ENCODE measurements at regions not wholly inside any gene's neighbourhood (a gene's known extent, or its start where the extent isn't known, plus 50 kb on each side); places are given as distances from the start of the nearest gene placed in this dataset.

GRCh38 chr7:33674804-33675411, 230.4 kb upstream of the BMPER start:
- Histone ChIP-seq H3K9ac (ENCODE audit: low read length) (no peak overlapping the region), H3K4me1 (ENCODE audit: control insufficient read depth in 2 of 2, insufficient read depth in 2 of 2, low read length in 2 of 2) (peaks cover 18 to 19% of the 10 kb centered on the region in 2 donors), H3K9me3 (ENCODE audit: control extremely low read depth in 1 of 3, control insufficient read depth in 2 of 3, insufficient read depth in 1 of 3, low read length in 2 of 3) (no peaks in the 10 kb centered on the region), H4K20me1 (ENCODE audit: control insufficient read depth, insufficient read depth, low read length, poor library complexity, severe bottlenecking) (no peaks in the 10 kb centered on the region), H3K4me3 (ENCODE audit: control extremely low read depth in 1 of 5, extremely low read depth in 1 of 5, insufficient read depth in 1 of 5, low read depth in 2 of 5, low read length in 4 of 5) (no peak overlapping the region), H2AFZ (ENCODE audit: insufficient read depth, low read depth, low read length, poor library complexity, severe bottlenecking) (no peak overlapping the region), H3K4me2 (replicated peaks; ENCODE audit: low read depth, low read length, poor library complexity, severe bottlenecking) (no peak overlapping the region), H3K36me3 (replicated peaks in 1 of 2; ENCODE audit: control extremely low read depth in 1 of 2, control insufficient read depth in 1 of 2, extremely low read depth in 1 of 2, insufficient read depth in 2 of 2, low read length in 1 of 2) (no peaks in the 10 kb centered on the region), H3K79me2 (ENCODE audit: control insufficient read depth, insufficient read depth, low read length) (no peaks in the 10 kb centered on the region), H3K27me3 (replicated peaks in 1 of 4; ENCODE audit: control extremely low read depth in 1 of 4, control insufficient read depth in 3 of 4, insufficient read depth in 4 of 4, low read length in 3 of 4) (no peaks in the 10 kb centered on the region), H3K27ac (ENCODE audit: low read length in 2 of 2) (no peak overlapping the region)
- DNase-seq: no peak
- ATAC-seq (ENCODE audit: low read depth): no peak
- Mint-ChIP-seq H3K9me3 (ENCODE audit: insufficient read depth) (no peaks in the 10 kb centered on the region), H3K27ac (no peak overlapping the region), H3K27me3 (no peaks in the 10 kb centered on the region), H3K4me3 (no peak overlapping the region), H3K4me1 (peaks cover 20% of the 10 kb centered on the region)
- intact Hi-C loops (cut with micrococcal nuclease): no loop called here
- TF ChIP-seq CTCF (IDR thresholded peaks at IDR 0.05) (no peak), EZH2 (IDR thresholded peaks at IDR 0.05; ENCODE audit: borderline replicate concordance, insufficient read depth, low read depth, low read length, poor library complexity, severe bottlenecking) (no peak)
- POLR2A ChIA-PET: no interaction called here
- CTCF ChIA-PET: no interaction called here
- 100% methylated on average over 2 of the region's 4 CpGs for WGBS (ENCODE audit: insufficient coverage)

- H3K27me3 Mint-ChIP-seq: no peaks in the 10 kb centered on the region
- ATAC-seq (ENCODE audit: low read depth) (no peak), DNase-seq (no peak)
- intact Hi-C loops (cut with micrococcal nuclease): no loop called here
- H3K27ac Mint-ChIP-seq: no peak overlapping the region
- no peaks in the 10 kb centered on the region for H3K36me3 ChIP-seq (replicated peaks in 1 of 2; ENCODE audit: control extremely low read depth in 1 of 2, control insufficient read depth in 1 of 2, extremely low read depth in 1 of 2, insufficient read depth in 2 of 2, low read length in 1 of 2)
- no peaks in the 10 kb centered on the region for H4K20me1 ChIP-seq (ENCODE audit: control insufficient read depth, insufficient read depth, low read length, poor library complexity, severe bottlenecking)
- TF ChIP-seq CTCF (IDR thresholded peaks at IDR 0.05) (no peak), EZH2 (IDR thresholded peaks at IDR 0.05; ENCODE audit: borderline replicate concordance, insufficient read depth, low read depth, low read length, poor library complexity, severe bottlenecking) (no peak)
- peaks cover 2% of the 10 kb centered on the region for H3K9me3 Mint-ChIP-seq (ENCODE audit: insufficient read depth)
- H3K4me1 ChIP-seq (ENCODE audit: control insufficient read depth in 2 of 2, insufficient read depth in 2 of 2, low read length in 2 of 2): peaks cover 3 to 5% of the 10 kb centered on the region in 2 donors
- no peaks in the 10 kb centered on the region for H3K27me3 ChIP-seq (replicated peaks in 1 of 4; ENCODE audit: control extremely low read depth in 1 of 4, control insufficient read depth in 3 of 4, insufficient read depth in 4 of 4, low read length in 3 of 4)
- no peak overlapping the region for H3K4me3 Mint-ChIP-seq
- no peaks in the 10 kb centered on the region for H3K79me2 ChIP-seq (ENCODE audit: control insufficient read depth, insufficient read depth, low read length)
- ChIA-PET POLR2A (no interaction called here), CTCF (no interaction called here)
- peaks cover 3% of the 10 kb centered on the region for H3K4me1 Mint-ChIP-seq
- no peak overlapping the region for H3K4me2 ChIP-seq (replicated peaks; ENCODE audit: low read depth, low read length, poor library complexity, severe bottlenecking)
- H3K9ac ChIP-seq (ENCODE audit: low read length): no peak overlapping the region
- no peak overlapping the region for H2AFZ ChIP-seq (ENCODE audit: insufficient read depth, low read depth, low read length, poor library complexity, severe bottlenecking)
- WGBS (ENCODE audit: insufficient coverage): no CpG with 5 or more reads among the region's 4 CpGs
- no peak overlapping the region for H3K27ac ChIP-seq (ENCODE audit: low read length in 2 of 2)
- H3K9me3 ChIP-seq (ENCODE audit: control extremely low read depth in 1 of 3, control insufficient read depth in 2 of 3, insufficient read depth in 1 of 3, low read length in 2 of 3): peaks cover 0 to 1% (median 0%) of the 10 kb centered on the region in 3 donors
- no peak overlapping the region for H3K4me3 ChIP-seq (ENCODE audit: control extremely low read depth in 1 of 5, extremely low read depth in 1 of 5, insufficient read depth in 1 of 5, low read depth in 2 of 5, low read length in 4 of 5)
Measured at GRCh38 chr7:33677556-33677955, 227.8 kb upstream of the BMPER start.
